OCI-LY1 (cell line): ENCODE measurements at regions not wholly inside any gene's neighbourhood (a gene's known extent, or its start where the extent isn't known, plus 50 kb on each side); places are given as distances from the start of the nearest gene placed in this dataset.

Experiments
- CTCF ChIP-seq: fragments of 200-600 bp; sonication (generic), shearing (Covaris generic); IDR thresholded peaks from 2 replicates; pipeline ENCODE4 v1.5.1; 2017; ENCODE audit warnings: mild to moderate bottlenecking, antibody characterized with exemption, low read length, moderate library complexity, mixed read lengths
- EZH2 ChIP-seq: fragments of 200-600 bp; sonication (generic), shearing (Covaris generic); IDR thresholded peaks from 2 replicates; pipeline ENCODE4 v1.8.0; 2017; ENCODE audit warnings: borderline replicate concordance, mixed run types, mild to moderate bottlenecking, antibody characterized with exemption, low read length, moderate library complexity, mixed read lengths

- TF ChIP-seq CTCF = no peak
- no peak for TF ChIP-seq EZH2
Observed at GRCh38 chrX:140563893-140564292, 59.0 kb upstream of the SOX3 start.
